Effector memory CD4-positive, alpha-beta T cell (primary cell): ENCODE measurements at regions not wholly inside any gene's neighbourhood (a gene's known extent, or its start where the extent isn't known, plus 50 kb on each side); places are given as distances from the start of the nearest gene placed in this dataset.
"Not testable (repeated sequence)": the region's sequence is repeated elsewhere in the genome, so short reads cannot be mapped to it uniquely, and the experiment has no call there.

ENCODE experiments used
- DNase-seq, 3 donors: peaks; one replicate each; pipeline ENCODE4 v3.0.0-alpha.2; 2020
- H3K27ac ChIP-seq: 2 replicates; pipeline ENCODE4 v1.7.0; 2013; ENCODE audit warnings: mild to moderate bottlenecking, low read length, moderate library complexity; ENCODE audit not compliant: insufficient read depth, poor library complexity, severe bottlenecking
- H3K27me3 ChIP-seq: replicated peaks from 2 replicates; pipeline ENCODE4 v1.7.0; 2013; ENCODE audit warnings: mild to moderate bottlenecking, low read length; ENCODE audit not compliant: insufficient read depth, control insufficient read depth, poor library complexity, severe bottlenecking
- H3K36me3 ChIP-seq: 2 replicates; pipeline ENCODE4 v1.7.0; 2013; ENCODE audit warnings: mild to moderate bottlenecking, low read length, moderate library complexity; ENCODE audit not compliant: control insufficient read depth, insufficient read depth
- H3K4me1 ChIP-seq: 2 replicates; pipeline ENCODE4 v1.7.0; 2013; ENCODE audit warnings: low read length, mild to moderate bottlenecking; ENCODE audit not compliant: control insufficient read depth, insufficient read depth, poor library complexity, severe bottlenecking
- H3K4me3 ChIP-seq: 2 replicates; pipeline ENCODE4 v1.7.0; 2013; ENCODE audit warnings: low read length, low read depth, mild to moderate bottlenecking; ENCODE audit not compliant: insufficient read depth, poor library complexity, severe bottlenecking
- H3K9me3 ChIP-seq: 2 replicates; pipeline ENCODE4 v1.7.0; 2013; ENCODE audit warnings: mild to moderate bottlenecking, low read length, moderate library complexity; ENCODE audit not compliant: control insufficient read depth

- not testable (repeated sequence) for H3K36me3 ChIP-seq, H3K4me3 ChIP-seq, H3K4me1 ChIP-seq, H3K27me3 ChIP-seq, DNase-seq, H3K9me3 ChIP-seq, H3K27ac ChIP-seq
Observed at GRCh38 chr5:130294798-130295197, 390.5 kb downstream of the CHSY3 start.

DNA sequence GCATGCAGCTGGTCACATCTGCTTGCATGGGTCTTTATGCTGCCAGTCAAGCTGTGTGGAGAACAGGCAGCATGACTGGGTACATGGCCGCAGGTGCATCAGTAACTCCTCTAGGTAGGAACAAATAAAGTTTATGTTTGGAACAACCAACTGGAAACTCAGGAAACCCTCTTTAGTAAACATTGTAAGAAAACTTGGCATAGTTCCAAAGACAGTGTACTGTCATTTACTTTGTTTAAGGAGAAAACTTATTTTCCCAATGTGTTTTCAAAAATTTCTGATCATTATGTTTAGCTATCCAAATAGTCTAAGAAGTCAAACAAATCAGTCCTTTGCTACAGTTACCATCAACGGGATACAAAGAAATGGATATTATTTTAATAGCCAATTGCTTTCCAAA, 386.0 kb downstream of the CHSY3 start:
- no peak overlapping the region for H3K27ac ChIP-seq
- no peaks in the 10 kb centered on the region for H3K36me3 ChIP-seq

DNA sequence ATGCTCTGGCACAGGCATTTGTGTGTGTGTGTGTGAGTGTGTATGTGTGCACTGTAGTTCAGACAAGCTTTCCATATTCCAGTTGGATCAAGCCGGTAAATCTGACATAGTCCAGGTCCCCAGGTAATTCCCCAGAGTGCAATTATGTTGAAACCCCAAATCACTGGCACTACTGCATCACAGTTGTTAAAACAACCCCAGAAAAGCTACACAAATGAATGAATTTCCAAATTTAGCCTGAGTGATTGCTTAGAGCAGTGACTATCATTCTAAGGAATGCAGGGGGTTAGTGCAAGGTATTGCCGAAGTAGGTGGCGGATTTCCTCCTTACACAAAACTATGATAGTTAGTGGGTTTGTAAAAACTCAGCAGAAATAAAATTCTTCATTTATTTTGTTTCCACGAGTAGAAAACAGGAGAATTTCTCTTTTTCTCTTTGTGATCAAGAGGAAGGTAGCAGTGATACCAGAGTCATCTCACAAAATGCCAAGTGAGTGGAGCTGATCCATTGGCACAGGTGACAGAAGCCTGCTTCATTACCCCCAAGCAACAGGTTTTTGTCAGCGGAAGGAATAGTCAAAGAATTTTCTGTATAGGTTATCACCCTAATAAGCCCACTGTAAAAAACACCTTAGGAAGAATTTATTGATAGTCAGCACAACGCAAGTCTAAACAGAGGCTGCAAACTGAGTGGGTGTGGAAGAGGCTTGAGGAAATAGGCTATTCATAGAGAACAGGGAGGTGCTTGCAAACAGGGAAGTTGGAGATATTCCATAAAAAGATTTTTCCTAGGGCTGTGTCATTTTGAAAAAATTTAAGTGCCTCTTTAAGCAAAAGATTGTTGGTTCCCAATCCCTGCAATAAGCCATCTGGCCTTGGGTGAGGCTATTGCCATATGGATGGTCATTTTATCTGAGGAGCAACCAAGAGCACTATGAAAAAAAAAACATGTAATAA, 385.1 kb downstream of the CHSY3 start:
- H3K27ac ChIP-seq: no peak overlapping the region
- no peaks in the 10 kb centered on the region for H3K4me1 ChIP-seq
- no peaks in the 10 kb centered on the region for H3K27me3 ChIP-seq
- H3K36me3 ChIP-seq: no peaks in the 10 kb centered on the region
- H3K9me3 ChIP-seq: no peaks in the 10 kb centered on the region
- no peak for DNase-seq
- H3K4me3 ChIP-seq: no peak overlapping the region

More for the DNA sequence above, 386.0 kb downstream of the CHSY3 start:
- Histone ChIP-seq H3K27me3 (no peaks in the 10 kb centered on the region), H3K4me1 (no peaks in the 10 kb centered on the region), H3K4me3 (no peak overlapping the region), H3K9me3 (no peaks in the 10 kb centered on the region)
- no peak for DNase-seq

- Histone ChIP-seq H3K27me3 (no peaks in the 10 kb centered on the region), H3K36me3 (no peaks in the 10 kb centered on the region), H3K4me1 (no peaks in the 10 kb centered on the region), H3K27ac (no peak overlapping the region), H3K9me3 (no peaks in the 10 kb centered on the region), H3K4me3 (no peak overlapping the region)
- no peak for DNase-seq
Observed at GRCh38 chr5:130287438-130287837, 383.2 kb downstream of the CHSY3 start.

DNA sequence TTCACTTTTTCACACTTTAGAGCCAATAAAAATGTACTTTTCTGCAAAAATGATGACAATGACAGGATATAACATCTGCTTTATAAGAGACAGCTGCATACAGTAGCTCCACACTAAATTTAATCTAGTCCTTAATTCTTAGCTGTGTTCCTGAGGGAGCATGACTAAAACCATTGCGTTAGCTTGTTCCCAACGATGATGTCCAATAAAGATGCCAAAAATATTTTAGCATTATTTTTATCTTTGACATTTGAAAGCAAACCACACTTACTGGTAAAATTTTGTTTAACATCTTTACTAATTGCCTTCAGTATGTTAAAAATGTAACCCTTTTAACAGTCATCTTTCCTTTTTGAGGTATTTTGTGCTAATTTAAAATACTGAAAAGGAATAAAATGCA, 382.7 kb downstream of the CHSY3 start:
- no peak overlapping the region for H3K27ac ChIP-seq
- H3K9me3 ChIP-seq: no peaks in the 10 kb centered on the region
- no peak overlapping the region for H3K4me3 ChIP-seq
- no peaks in the 10 kb centered on the region for H3K36me3 ChIP-seq
- H3K4me1 ChIP-seq: no peaks in the 10 kb centered on the region
- DNase-seq: no peak
- H3K27me3 ChIP-seq: no peaks in the 10 kb centered on the region

GRCh38 chr5:130282049-130282448, 377.8 kb downstream of the CHSY3 start:
- no peak overlapping the region for H3K27ac ChIP-seq
- no peaks in the 10 kb centered on the region for H3K27me3 ChIP-seq
- H3K36me3 ChIP-seq: no peaks in the 10 kb centered on the region
- no peak for DNase-seq
- H3K9me3 ChIP-seq: no peaks in the 10 kb centered on the region
- H3K4me1 ChIP-seq: no peaks in the 10 kb centered on the region
- H3K4me3 ChIP-seq: no peak overlapping the region

DNA sequence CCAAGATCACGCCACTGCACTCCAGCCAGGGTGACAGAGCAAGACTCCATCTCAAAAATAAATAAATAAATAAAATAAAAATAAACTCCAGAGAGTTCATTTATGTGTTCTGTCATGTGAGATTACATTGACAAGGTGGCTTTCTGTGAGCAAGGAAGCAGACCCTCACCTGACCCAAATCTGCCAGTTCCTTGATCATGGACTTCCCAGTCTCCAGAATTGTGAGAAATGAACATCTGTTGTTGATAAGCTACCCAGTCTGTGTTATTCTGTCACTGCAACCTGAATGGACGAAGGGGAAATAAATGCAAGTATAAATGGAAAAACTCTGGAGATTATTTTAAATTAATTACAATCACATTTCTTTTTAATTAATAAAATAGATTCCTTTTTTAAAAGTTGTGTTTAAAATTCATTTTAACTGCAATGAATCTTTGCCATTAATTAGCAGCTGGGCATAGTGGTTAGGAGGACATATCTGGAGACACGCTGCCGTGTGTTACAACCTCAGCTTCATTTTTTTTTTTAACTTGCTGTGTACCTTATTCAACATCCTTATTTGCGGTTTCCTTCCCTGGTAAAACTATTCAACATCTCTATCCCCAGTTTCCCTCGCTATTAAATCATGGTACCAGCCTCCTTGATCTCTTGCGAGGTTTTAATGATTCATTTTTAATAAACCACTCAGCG, 376.4 kb downstream of the CHSY3 start:
- no peaks in the 10 kb centered on the region for H3K27me3 ChIP-seq
- H3K4me1 ChIP-seq: no peaks in the 10 kb centered on the region
- no peak overlapping the region for H3K4me3 ChIP-seq
- no peak for DNase-seq
- H3K27ac ChIP-seq: no peak overlapping the region
- H3K36me3 ChIP-seq: no peaks in the 10 kb centered on the region
- no peaks in the 10 kb centered on the region for H3K9me3 ChIP-seq

GRCh38 chr5:130279386-130279785, 375.1 kb downstream of the CHSY3 start:
- Histone ChIP-seq H3K9me3 (no peaks in the 10 kb centered on the region), H3K27me3 (no peaks in the 10 kb centered on the region), H3K4me1 (no peaks in the 10 kb centered on the region), H3K4me3 (no peak overlapping the region), H3K27ac (no peak overlapping the region), H3K36me3 (no peaks in the 10 kb centered on the region)
- no peak for DNase-seq

DNA sequence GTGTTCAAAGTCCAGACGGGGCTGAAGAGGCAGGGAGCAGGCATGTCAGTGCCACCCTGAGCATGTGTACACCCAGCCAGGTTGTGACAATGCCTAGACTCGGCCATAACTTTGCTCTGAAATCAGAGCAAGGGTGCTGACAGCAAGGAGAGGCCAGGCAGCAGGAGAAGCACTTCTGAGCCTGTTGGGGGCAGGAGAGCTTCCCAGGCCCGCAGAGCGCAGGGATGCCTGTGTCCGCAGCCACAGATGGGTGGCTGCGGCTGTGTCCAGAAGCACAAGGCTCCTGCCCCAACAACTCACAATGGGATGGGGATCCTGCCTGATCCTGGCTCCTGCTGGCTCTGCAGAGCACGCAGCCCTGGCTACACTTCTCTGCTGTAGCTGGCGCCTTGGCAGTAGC, 373.9 kb downstream of the CHSY3 start:
- H3K36me3 ChIP-seq: no peaks in the 10 kb centered on the region
- H3K27me3 ChIP-seq: no peaks in the 10 kb centered on the region
- H3K9me3 ChIP-seq: no peaks in the 10 kb centered on the region
- no peak for DNase-seq
- H3K4me3 ChIP-seq: no peak overlapping the region
- no peaks in the 10 kb centered on the region for H3K4me1 ChIP-seq
- H3K27ac ChIP-seq: no peak overlapping the region

GRCh38 chr5:130277522-130277921, 373.3 kb downstream of the CHSY3 start:
- H3K36me3 ChIP-seq: no peaks in the 10 kb centered on the region
- H3K27ac ChIP-seq: no peak overlapping the region
- no peak for DNase-seq
- no peaks in the 10 kb centered on the region for H3K4me1 ChIP-seq
- H3K4me3 ChIP-seq: no peak overlapping the region
- no peaks in the 10 kb centered on the region for H3K27me3 ChIP-seq
- no peaks in the 10 kb centered on the region for H3K9me3 ChIP-seq
